ELR (cell line): ENCODE measurements at regions not wholly inside any gene's neighbourhood (a gene's known extent, or its start where the extent isn't known, plus 50 kb on each side); places are given as distances from the start of the nearest gene placed in this dataset.
"Not testable (repeated sequence)": the region's sequence is repeated elsewhere in the genome, so short reads cannot be mapped to it uniquely, and the experiment has no call there.

Experiments
- DNase-seq: peaks from one replicate; pipeline ENCODE4 v3.0.0-alpha.2; 2015; ENCODE audit warnings: low read depth

DNA sequence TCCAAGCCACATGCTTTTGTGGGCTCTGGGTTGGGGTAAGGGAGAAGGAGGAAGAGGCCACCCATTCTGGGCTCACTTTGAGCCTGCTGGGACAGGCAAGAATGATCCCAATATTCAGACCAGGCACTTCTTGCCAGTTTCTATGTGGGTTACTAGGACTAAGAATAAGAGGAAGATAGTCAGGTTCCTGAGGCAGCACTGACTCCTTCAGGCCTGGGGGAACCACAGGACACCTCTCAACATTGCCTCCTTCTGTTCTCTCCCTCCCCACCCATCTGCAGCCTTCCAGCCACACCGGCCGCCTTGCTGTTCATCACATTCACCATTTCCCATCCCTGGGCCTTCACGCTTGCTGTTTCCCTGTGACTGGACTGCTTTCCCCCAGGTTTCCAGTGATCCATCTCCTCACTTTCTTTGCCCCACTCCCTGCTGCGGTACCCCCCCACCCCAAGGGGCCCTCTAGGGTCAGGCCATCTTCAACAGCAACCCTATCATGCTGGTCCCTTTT lies 69.2 kb upstream of the SIRPA start:
- DNase-seq = no peak

DNA sequence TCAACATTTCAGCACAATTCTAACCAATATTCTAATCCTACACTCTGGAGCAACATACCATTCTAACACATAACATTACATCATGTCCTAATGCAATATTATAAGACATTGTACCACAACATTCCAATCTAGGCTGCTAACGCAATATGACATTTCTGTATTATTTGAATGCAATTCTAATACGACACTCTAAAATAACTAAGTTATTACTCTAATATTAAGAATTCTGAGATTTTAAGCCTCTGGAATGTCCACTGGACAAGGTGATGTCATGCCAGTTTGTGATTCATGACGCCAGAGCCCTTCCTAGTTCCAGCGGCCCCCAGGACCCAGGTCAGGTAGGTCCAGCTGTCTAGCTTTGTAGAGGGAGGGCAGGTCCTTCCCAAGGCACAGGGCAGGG lies 69.7 kb upstream of the SIRPA start:
- DNase-seq = peak; percentile 39

GRCh38 chr20:1824834-1825233 lies 70.4 kb upstream of the SIRPA start:
- no peak for DNase-seq

GRCh38 chr20:1824181-1824580 lies 71.0 kb upstream of the SIRPA start:
- DNase-seq = no peak

- DNase-seq = no peak
Observed at GRCh38 chr20:1823450-1823844, 71.8 kb upstream of the SIRPA start.

DNA sequence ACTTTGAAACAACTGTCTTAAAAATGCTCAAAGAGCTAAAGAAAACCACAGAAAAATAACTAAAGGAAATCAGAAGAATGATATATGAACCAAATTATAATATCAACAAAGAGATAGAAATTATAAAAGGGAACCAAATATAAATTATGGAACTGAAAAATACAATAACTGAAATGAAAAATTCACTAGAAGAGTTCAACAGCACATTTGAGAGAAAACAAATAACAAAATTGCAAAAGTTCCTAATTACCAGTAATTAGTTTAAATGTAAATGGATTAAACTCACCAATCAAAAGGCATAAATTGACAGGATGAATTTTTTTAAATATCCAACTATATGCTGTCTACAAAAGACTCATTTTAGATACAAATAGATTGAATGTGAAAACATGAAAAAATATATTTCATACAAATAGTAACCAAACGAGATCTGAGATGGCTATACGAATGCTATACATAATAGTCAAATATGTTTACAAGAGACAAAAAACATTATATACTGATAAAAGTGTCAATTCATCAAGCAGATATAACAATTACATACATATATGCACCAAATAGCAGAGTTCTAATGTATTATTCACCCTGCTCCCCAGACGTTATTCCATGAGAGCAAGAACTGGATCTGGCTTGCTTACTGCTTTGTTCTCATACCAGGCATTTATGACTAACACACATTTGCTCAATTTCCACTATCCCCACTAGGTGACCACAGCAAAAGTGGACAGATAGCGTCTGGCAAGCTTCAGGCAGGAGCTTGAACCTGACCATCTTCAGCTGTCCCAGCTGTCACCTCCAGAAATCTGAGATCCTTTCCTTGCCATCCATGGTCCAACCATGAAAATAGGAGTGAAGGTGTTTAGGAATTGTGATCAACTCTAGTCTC lies 72.4 kb upstream of the SIRPA start:
- peak; percentile 41 for DNase-seq

- DNase-seq = peak; percentile 80
Observed at GRCh38 chr20:1820138-1821079, 74.8 kb upstream of the SIRPA start.

- DNase-seq = no peak
Observed at GRCh38 chr20:1819311-1820137, 75.7 kb upstream of the SIRPA start.

DNA sequence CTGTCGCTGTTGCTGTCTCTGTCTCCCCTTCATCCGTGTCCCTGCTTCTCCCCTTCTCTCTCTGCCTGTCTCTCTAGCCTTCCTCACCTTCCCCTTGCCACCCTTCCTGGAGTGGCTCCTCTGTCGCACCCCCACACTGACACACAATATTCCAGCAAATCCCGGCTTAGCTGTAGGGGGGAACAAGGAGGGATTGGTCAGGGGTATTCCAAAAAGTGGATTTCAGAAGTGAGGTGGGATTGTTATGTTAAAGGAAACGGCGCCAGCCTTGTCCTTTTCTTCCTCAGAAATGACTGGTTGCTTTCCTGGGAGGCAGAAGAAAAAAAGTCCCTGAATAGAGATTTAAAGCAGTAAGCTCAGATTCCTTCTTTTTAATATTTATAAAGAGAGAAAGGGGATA lies 76.3 kb upstream of the SIRPA start:
- no peak for DNase-seq

DNA sequence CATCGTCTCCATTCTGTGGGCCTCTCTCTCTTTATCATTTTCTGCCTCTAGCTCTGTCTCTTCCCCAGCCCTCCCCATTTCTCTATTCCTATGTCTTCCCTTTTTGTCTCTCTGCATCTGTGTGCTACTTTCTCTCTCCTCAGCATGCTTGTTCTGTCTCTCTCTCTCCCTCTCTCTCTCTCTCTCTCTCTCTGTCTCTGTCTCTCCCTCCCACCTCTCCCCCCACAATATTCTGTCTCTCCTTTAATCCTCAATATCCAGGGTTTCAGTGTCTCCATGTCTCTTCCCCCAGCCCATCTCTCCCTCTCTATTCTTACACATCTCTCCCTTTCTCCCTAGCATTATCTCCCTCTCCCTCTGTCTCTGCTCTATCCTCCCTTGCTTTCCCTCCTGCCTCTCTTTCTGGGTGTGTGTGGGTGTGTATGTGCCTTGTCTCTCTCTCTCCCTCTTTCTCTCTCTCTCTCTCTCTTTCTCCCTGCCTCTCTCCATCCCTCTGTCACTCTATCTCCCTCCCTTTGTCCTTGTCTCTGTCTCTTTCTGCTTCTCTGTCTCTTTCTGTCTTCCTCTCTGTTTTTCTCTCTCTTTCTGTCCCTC lies 76.9 kb upstream of the SIRPA start:
- no peak for DNase-seq

DNA sequence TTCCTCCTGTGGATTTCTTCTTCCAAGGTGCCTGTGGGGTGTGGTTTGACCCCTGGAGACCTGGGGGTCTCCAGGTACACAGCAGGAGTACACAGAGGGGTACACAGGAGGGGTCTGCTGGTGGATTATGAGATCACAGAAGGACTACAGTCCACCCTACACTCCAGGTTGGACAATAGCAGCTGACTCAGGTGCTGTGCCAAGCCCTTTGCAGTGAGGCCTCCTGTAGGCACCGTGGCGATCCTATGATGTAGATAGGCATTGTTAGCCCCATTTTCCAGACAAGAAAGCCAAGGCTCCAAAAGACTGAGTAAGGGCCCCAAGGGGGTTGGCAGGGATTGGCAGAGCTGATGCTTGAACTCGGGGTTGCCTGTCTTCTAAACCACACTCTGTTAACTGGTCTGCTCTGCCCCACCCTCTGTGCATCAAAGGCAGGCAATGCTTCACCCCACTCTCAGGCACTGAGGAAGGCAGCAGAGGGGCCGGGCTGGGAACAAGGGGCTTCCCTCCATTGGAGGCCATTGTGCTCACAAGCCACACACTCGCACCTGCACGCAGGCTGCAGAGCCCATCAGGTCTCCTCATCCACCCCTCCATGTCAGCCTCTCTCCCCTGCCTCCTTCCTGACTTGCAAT lies 77.5 kb upstream of the SIRPA start:
- DNase-seq = no peak

DNA sequence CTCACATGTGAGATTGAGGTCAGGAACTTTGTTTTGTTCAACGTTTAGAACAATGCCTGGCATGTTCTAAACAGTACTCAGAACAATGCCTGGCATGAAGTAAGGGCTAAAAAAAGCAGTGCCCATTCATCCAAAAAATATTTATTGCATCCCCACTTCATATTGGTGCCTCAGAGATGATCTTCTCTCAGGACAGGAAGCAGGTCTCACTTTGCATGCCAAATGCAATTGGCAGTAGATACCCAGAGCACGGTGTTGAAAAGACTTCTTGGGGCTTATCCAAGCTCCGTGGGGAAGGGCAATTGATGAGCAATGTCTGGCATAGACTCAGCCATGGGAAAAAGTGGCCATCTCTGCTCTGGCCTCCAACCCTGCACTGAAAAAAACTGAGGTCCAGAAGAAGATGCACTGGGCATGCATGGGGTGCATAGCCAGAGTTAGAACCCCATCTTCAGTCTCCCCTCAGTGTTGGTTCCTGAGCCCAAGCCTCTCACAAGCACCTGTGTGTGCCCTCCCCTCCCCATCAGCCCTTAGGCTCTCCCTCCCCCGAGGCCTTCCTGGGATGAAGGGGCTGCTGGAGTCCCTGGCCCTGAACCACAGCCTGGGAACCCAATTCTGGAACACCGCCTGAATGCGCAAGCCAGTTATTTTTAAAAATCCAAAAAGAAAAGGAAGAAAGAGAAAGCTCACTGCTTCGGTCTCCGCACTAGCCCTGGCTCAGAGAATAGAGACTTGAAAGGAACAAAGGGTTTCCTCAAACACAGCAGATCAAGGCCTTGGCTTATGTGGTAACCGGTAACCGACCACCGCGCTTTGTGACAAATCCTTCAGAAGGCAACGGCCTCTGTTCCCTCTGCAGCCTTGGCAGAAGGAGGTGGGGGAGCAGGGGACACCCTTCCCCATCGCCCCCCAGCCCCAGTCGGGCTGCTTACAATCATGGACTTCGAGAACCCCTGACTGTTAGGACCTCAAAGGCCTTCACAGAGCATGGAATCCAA lies 78.5 kb upstream of the SIRPA start:
- peak; percentile 47 for DNase-seq

GRCh38 chr20:1815502-1816085 lies 79.6 kb upstream of the SIRPA start:
- no peak for DNase-seq

- not testable (repeated sequence) for DNase-seq
Observed at GRCh38 chr20:1814861-1815260, 80.3 kb upstream of the SIRPA start.

GRCh38 chr20:1813674-1814635 lies 81.3 kb upstream of the SIRPA start:
- DNase-seq = no peak

GRCh38 chr20:1813101-1813529 lies 82.1 kb upstream of the SIRPA start:
- DNase-seq = peak; percentile 92

GRCh38 chr20:1811621-1812498 lies 83.3 kb upstream of the SIRPA start:
- no peak for DNase-seq
